Stimulated activated effector memory CD8-positive, alpha-beta T cell treated with anti-CD3 and anti-CD28 coated beads, Interleukin-12 subunit alpha, Interleukin-12 subunit beta, amount 100 ng/mL, for 72 hours (primary cell): ENCODE measurements at regions not wholly inside any gene's neighbourhood (a gene's known extent, or its start where the extent isn't known, plus 50 kb on each side); places are given as distances from the start of the nearest gene placed in this dataset.
"Not testable (repeated sequence)": the region's sequence is repeated elsewhere in the genome, so short reads cannot be mapped to it uniquely, and the experiment has no call there.

Experiments
- ATAC-seq: fragments of 150-1000 bp; cut with Tn5 transposase; 2 replicates; pipeline ENCODE4 v1.10.0; 2021
- DNase-seq, 2 donors: peaks; one replicate each; pipeline ENCODE4 v3.0.0; 2021 to 2022; ENCODE audit warnings: low spot score in 2 of 2
- H3K27ac Mint-ChIP-seq: one replicate; pipeline ENCODE4 v1.8.0; 2022; ENCODE audit warnings: mild to moderate bottlenecking, mixed read lengths
- H3K36me3 Mint-ChIP-seq: one replicate; pipeline ENCODE4 v1.8.0; 2022; ENCODE audit warnings: mild to moderate bottlenecking, mixed read lengths
- H3K4me1 Mint-ChIP-seq: one replicate; pipeline ENCODE4 v1.8.0; 2022; ENCODE audit warnings: mixed read lengths
- H3K4me3 Mint-ChIP-seq: one replicate; pipeline ENCODE4 v1.8.0; 2022; ENCODE audit warnings: mild to moderate bottlenecking, mixed read lengths
- H3K9me3 Mint-ChIP-seq: one replicate; pipeline ENCODE4 v1.8.0; 2022; ENCODE audit warnings: mixed read lengths

DNA sequence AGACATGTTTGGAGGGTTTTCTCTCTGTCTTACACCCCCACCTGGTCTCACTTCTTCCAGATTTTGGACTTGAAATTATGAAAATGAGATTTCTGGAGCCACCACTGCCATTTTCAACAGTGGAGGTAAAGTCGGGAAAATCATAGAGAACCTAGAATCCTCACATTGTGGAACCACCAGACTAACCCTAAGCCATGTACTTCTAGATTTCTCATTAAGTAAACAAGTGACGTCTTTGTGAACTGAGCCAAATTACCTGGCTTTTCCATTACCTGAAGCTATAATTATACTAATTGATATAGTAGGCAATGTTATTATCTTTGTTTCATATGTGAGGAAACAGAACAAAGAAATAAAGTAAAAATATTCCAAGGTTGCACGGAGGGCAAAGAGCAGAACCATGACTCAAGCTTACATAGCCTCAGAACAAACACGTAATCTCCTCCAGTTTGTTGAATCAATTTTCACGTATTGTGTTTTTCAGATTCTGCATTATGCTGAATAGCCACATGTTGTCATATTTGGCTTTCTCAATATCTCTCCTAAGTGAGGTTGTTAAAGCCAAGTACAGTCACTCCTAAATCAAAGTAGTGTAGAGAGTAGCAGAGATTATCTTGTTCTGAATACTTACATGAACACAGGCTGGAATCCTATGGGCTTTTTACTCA is 101.3 kb upstream of the CMC1 start:
- Mint-ChIP-seq H3K4me3 (no peak overlapping the region), H3K27ac (no peak overlapping the region), H3K9me3 (no peaks in the 10 kb centered on the region), H3K36me3 (no peaks in the 10 kb centered on the region), H3K4me1 (peaks cover 14% of the 10 kb centered on the region)
- ATAC-seq (no peak), DNase-seq (no peak)

DNA sequence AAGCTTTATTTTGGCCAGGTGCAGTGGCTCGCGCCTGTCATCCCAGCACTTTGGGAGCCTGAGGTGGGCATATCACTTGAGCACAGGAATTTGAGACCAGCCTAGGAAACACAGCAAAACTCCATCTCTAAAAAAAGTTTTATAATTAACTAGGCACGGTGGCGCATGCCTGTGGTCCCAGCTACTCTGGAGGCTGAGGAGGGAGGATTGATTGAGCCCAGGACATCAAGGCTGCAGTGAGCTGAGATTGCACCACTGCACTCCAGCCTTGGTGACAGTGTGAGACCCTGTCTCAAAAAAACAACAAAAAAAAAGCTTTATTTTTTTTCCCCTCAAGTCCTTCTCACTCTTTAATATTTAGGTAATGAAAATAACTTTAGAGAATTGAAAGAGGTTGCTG is 100.8 kb upstream of the CMC1 start:
- peaks cover 14% of the 10 kb centered on the region for H3K4me1 Mint-ChIP-seq
- H3K9me3 Mint-ChIP-seq: no peaks in the 10 kb centered on the region
- DNase-seq (no peak), ATAC-seq (no peak)
- no peaks in the 10 kb centered on the region for H3K36me3 Mint-ChIP-seq
- H3K4me3 Mint-ChIP-seq: no peak overlapping the region
- H3K27ac Mint-ChIP-seq: no peak overlapping the region

DNA sequence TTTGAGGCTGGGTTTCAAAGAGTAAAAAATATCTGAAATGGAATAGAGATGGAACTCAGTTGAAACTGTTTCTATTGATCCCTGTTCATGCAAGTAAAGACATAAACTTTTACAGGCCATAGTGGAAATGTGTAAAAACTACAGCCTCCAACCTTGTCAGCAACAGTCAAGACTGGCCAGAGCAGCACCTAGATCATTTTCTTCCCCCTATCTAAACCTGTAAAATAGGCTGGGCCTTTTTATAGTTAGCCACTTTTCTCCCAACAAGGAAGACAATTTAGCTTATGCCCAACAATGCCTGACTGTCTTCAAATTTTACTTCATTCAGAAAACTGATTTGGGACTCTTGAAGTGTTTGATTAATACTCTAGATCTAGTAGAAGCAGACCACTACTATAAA is 91.5 kb upstream of the CMC1 start:
- H3K4me1 Mint-ChIP-seq: no peaks in the 10 kb centered on the region
- no peaks in the 10 kb centered on the region for H3K36me3 Mint-ChIP-seq
- H3K9me3 Mint-ChIP-seq: no peaks in the 10 kb centered on the region
- no peak overlapping the region for H3K27ac Mint-ChIP-seq
- no peak for ATAC-seq
- H3K4me3 Mint-ChIP-seq: no peak overlapping the region
- no peak for DNase-seq

DNA sequence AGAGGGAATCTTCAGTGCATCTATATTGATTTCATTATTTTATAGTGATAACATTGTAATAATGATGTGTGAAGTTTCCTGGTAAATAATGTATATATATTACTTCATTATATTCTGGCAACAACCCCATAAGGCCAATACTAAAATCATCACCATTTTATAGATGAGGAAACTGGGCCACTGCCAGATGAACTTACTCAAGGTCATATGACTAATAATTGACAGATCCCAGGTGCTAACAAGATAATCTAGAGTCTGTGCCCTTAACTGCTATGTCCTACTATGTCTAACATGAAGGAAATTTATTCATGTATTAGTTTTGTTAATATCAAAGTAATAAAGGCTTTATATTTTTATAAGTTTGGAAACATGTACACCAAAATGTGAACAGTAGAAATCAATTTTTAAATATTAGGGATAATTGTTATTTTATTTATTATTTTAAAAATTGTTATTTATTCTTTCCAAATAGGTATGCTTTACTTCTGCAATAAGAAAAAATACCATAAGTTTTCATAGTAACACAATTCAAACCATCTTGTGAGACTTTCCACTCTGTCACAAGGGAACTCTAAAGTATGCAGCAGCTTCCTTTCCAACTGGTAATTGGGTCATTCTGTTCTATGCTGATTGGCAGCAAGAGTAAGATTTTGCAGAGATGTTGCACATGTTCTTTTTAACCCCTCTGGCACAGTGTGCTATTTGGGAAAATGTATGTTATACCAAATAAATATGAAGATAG is 90.8 kb upstream of the CMC1 start:
- H3K27ac Mint-ChIP-seq: no peak overlapping the region
- no peak overlapping the region for H3K4me3 Mint-ChIP-seq
- H3K36me3 Mint-ChIP-seq: no peaks in the 10 kb centered on the region
- no peak for DNase-seq
- H3K4me1 Mint-ChIP-seq: no peaks in the 10 kb centered on the region
- ATAC-seq: no peak
- H3K9me3 Mint-ChIP-seq: no peaks in the 10 kb centered on the region

DNA sequence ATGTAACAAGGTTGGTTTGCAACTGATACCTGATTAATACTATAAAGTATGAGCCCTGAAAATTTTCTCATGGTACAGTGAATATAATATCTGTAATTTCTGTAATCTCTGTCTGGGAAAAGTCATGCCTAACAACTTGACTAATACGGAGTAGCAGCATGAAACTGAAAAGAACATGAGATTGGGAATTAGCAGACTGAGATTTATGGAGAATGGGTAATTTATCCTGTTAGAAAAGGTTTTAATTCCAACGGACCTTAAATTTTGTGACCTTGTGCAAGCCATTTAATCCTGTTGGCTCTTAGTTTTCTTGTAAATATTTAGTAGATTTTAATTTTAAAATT is 90.2 kb upstream of the CMC1 start:
- Mint-ChIP-seq H3K4me1 (no peaks in the 10 kb centered on the region), H3K36me3 (no peaks in the 10 kb centered on the region), H3K27ac (no peak overlapping the region), H3K9me3 (no peaks in the 10 kb centered on the region), H3K4me3 (no peak overlapping the region)
- no peak for DNase-seq
- no peak for ATAC-seq

DNA sequence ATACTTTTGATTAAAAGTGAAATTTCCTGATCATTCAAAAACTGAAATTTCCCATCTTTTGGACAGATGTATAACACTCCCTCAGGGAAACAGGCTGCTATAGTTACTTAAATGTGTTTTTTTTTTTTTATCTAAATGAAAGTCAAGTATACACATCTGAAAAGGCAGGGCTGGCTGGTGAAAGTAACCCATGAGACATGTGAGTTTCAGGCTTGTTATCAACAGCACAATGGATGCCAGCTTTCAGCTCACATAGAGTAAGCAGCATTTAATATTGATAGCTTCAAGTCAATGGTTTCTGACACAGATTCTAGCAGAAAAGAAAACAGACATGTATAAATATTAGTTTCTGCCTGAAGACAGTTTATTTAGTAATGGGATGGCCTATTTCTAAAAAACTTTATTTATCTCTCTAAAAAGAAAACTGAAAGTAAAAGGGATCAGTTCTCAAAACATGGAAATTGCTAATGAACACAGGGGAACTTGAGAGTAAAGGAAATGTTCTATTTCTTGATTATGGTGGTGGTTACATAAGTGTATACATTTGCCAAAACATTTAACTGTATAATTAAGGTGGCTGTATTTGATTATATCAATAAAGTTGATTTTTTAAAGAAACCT is 89.7 kb upstream of the CMC1 start:
- no peak overlapping the region for H3K27ac Mint-ChIP-seq
- ATAC-seq (peak; percentile 71), DNase-seq (no peak)
- H3K36me3 Mint-ChIP-seq: no peaks in the 10 kb centered on the region
- H3K4me3 Mint-ChIP-seq: peak overlapping the region; percentile 38
- no peaks in the 10 kb centered on the region for H3K4me1 Mint-ChIP-seq
- no peaks in the 10 kb centered on the region for H3K9me3 Mint-ChIP-seq

DNA sequence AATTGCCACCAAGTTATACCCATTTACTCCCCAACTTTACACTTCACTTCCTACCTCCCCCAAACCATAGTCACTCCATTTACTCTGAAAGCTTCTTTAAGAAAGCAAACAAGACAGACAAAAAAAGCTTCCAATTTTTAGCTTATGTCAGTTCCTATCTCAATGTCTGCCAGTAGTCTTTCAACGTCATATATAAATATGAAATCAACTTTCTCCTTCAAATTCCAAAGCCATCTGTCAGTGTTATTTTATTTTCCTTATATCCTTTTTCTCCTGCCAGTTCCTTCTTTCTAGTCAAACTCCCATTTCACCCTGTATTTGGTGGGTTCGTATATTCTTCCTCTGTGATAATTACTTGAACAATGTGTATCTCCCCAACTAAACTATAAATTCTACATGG is 85.8 kb upstream of the CMC1 start:
- no peak for ATAC-seq
- Mint-ChIP-seq H3K36me3 (no peaks in the 10 kb centered on the region), H3K4me3 (no peak overlapping the region), H3K4me1 (no peaks in the 10 kb centered on the region), H3K27ac (no peak overlapping the region), H3K9me3 (peaks cover 14% of the 10 kb centered on the region)
- no peak for DNase-seq

DNA sequence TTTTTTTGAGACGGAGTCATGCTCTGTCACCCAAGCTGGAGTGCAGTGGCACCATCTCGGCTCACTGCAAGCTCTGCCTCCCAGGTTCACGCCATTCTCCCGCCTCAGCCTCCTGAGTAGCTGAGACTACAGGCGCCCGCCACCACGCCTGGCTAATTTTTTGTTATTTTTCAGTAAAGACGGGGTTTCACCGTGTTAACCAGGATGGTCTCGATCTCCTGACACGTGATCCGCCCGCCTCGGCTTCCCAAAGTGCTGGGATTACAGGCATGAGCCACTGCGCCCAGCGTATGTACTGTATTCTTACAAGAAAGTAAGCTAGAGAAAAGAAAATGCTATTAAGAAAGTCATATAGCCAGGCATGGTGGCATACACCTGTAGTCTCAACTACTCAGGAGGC is 84.8 kb upstream of the CMC1 start:
- not testable (repeated sequence) for DNase-seq, ATAC-seq, H3K4me3 Mint-ChIP-seq, H3K27ac Mint-ChIP-seq, H3K4me1 Mint-ChIP-seq, H3K36me3 Mint-ChIP-seq
- H3K9me3 Mint-ChIP-seq: peaks cover 14% of the 10 kb centered on the region

DNA sequence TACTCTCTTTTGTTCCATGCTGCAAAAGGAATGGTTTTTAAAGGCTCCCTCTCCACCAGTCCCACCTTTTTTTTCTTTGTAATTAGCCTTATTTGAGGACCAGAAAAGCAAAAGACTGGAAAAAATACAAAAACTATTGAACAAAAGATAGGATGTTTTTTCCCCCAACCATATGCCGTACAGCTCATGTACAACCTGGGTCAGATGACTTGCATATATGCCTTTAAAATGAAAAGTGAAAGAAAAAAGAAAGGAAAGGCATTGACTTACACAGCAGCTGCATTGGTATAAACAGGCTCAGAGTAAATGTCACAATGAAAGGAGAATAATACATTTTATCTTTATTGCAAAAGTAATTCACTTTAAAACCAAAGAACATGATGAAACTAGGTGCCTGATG is 69.5 kb upstream of the CMC1 start:
- Mint-ChIP-seq H3K4me1 (peaks cover 15% of the 10 kb centered on the region), H3K4me3 (peak overlapping the region; percentile 60), H3K9me3 (no peaks in the 10 kb centered on the region), H3K27ac (peak overlapping the region; percentile 92), H3K36me3 (peaks cover 6% of the 10 kb centered on the region)
- ATAC-seq (peak; percentile 91), DNase-seq (no peak)

DNA sequence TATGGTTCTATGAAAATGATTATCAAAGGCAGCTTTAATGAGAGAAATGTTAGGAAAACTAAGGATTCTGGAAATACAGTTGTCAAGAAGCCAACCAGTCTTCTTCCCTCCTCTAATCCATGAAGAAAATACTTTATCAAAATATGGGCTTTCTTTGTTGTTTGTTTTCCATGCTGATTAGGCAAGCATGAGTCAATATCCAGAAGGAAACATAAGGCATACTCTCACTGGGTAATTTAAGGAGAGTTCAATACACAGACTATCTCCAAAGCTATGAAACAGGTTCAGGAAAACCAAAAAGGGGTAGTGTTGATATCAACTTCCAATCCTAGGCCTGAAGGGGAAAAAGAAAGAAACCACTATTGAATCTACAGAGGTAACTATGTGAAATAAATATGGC is 68.7 kb upstream of the CMC1 start:
- Mint-ChIP-seq H3K4me1 (peaks cover 15% of the 10 kb centered on the region), H3K4me3 (no peak overlapping the region), H3K27ac (no peak overlapping the region), H3K36me3 (peaks cover 6% of the 10 kb centered on the region), H3K9me3 (no peaks in the 10 kb centered on the region)
- DNase-seq: no peak
- no peak for ATAC-seq

DNA sequence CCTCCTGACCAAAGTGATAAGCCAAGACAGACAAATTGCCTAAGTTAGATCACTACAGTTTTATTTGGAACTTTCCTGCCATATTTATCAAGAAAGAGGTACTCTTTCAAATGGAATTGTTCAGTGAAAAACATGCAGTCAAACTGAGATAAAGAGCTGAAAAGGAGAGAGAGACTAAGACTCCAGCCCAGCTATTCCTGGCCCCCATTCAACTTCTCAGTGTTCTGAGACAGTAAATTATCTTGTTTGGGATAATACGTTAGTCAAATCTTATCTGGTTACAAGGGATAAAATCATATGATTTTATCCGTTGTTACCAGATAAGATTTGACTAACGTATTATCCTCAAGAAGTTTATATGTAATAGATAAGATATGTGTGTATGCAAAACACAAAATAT is 67.6 kb upstream of the CMC1 start:
- Mint-ChIP-seq H3K4me1 (peaks cover 15% of the 10 kb centered on the region), H3K27ac (no peak overlapping the region), H3K36me3 (peaks cover 6% of the 10 kb centered on the region), H3K4me3 (no peak overlapping the region), H3K9me3 (no peaks in the 10 kb centered on the region)
- ATAC-seq: no peak
- DNase-seq: no peak

DNA sequence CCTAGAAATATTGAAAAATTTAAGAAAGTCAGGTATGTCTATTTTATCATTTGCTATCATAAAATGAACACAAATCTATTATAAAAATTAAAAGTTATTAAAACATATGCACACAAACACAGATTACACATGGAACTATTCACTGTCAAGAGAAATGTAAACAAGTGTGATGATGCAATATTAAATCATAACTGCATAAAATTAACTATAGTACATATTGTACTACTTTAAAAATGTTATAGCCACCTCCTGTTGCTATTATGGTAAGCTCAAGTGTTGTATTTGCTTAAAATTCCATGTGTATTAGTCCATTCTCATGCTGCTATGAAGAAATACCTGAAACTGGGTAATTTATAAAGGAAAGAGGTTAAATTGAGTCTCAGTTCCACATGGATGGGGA is 54.7 kb upstream of the CMC1 start:
- no peak overlapping the region for H3K4me3 Mint-ChIP-seq
- no peak for DNase-seq
- no peaks in the 10 kb centered on the region for H3K36me3 Mint-ChIP-seq
- H3K9me3 Mint-ChIP-seq: no peaks in the 10 kb centered on the region
- H3K4me1 Mint-ChIP-seq: no peaks in the 10 kb centered on the region
- ATAC-seq: no peak
- H3K27ac Mint-ChIP-seq: no peak overlapping the region

DNA sequence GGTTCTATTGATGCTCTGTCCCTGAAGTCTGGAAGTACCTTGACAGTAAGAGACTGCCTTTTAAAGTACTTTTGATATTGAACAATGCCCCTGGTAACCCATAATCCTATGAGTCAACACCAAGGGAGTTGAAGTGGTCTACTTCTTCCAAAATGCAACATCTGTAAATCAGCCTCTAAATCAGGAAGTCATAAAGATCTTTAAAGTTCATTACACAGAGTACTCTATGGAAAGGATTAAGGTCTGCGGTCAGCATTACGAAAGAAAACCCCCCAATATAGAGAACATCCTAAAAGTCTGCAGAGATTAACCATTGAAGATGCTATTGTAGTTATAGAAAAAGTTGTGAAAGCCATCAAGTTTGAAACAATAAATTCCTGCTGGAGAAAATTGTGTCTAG is 52.7 kb upstream of the CMC1 start:
- Mint-ChIP-seq H3K9me3 (no peaks in the 10 kb centered on the region), H3K36me3 (no peaks in the 10 kb centered on the region), H3K4me3 (no peak overlapping the region), H3K4me1 (no peaks in the 10 kb centered on the region), H3K27ac (no peak overlapping the region)
- DNase-seq (no peak), ATAC-seq (no peak)

DNA sequence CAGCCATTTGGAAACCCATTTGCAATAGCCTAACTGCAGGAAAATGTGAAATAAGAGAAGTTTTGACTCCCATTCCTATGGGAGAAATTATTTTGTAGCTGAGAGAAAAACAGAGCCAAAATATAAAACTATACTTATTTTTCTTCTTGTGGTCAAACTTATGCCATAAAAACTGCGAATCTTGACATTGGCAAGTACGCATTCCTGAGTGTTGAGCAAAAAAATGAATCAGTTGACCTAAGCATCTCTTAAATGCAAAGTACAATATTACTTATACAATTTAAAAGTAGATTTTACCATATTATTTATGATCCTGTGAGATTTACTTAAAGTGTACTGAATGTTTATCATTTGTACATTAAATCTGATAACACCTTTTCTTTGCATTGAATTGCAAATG is 50.1 kb upstream of the CMC1 start:
- no peaks in the 10 kb centered on the region for H3K4me1 Mint-ChIP-seq
- no peak for DNase-seq
- no peaks in the 10 kb centered on the region for H3K36me3 Mint-ChIP-seq
- H3K9me3 Mint-ChIP-seq: no peaks in the 10 kb centered on the region
- no peak overlapping the region for H3K4me3 Mint-ChIP-seq
- ATAC-seq: no peak
- H3K27ac Mint-ChIP-seq: no peak overlapping the region
